GM21786 (cell line): ENCODE measurements at regions not wholly inside any gene's neighbourhood (a gene's known extent, or its start where the extent isn't known, plus 50 kb on each side); places are given as distances from the start of the nearest gene placed in this dataset.

Experiments
- ATAC-seq: cut with Tn5 transposase; IDR thresholded peaks from one replicate; pipeline ENCODE4 v1.9.1; 2021; ENCODE audit not compliant: unreplicated experiment

DNA sequence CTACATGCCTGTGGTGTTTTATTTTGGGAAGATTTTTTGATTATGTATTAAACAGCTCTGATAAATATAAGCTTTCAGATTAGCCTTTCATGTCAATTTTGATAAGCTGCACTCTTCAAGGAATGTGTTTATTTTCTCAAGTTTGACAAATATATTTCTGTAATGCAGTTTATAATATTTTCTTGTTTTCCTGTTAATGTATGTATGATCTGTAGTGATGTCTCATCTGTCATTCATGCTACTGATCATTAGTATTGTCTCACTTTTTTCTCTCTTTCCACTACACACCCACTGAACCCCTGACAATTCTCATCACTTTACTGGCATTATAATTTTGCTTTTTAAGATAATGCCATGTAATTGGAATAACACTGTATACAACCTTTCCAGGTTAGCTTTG lies 100.9 kb downstream of the TMEM18 start:
- ATAC-seq = no peak

DNA sequence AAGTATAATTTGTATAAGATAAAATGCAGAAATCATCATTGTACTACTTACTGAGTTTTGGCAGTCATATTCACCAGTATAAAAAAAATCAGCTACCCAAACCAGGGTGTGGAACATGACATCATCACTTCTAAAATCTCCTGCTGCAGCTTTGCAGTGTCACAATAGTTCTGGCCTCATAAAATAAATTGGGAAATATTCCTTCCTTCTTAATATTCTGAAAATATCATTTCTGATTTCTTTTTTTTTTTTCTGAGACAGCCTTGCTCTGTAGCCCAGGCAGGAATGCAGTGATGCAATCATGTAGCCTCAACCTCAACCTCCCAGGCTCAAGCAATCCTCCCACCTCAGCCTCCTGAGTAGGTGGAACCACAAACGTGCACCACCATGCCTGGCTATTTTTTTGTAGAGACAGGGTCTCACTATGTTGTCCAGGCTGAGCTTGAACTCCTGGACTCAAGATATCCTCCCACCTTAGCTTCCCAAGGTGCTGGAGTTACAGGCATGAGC lies 101.4 kb downstream of the TMEM18 start:
- ATAC-seq = no peak

DNA sequence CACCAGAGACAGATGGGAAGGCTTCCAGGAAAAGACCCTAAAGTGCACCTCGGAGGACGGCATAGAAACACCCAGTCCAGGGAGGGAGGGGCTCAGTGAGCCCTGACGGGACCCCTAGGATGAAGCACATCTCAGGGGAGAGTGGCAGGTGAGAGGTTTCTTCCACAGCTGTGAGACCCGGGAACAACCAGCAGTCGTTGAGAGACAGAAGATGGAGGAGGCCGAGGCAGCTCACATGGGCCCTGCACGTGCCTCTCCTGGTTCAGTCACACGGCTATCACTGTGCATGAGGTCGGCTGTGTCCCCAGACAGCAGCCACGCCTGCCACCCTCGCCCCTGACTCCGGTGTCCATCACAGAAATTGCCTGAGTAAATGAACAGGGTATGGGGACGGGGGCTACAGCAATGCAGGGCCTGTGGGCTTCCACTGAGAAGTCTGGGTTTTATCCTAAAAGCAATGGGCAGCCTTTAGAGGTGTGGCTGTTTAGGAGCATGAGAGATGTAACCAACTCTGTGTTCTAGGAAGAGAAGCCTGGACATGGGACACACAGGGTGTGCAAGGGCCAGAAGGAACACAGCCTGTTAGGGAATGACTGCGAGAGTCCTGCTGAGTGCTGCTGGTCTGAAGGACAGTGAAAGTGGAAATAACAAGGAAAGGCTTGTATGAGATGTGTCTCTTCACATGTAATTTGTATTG lies 102.0 kb downstream of the TMEM18 start:
- ATAC-seq = no peak

DNA sequence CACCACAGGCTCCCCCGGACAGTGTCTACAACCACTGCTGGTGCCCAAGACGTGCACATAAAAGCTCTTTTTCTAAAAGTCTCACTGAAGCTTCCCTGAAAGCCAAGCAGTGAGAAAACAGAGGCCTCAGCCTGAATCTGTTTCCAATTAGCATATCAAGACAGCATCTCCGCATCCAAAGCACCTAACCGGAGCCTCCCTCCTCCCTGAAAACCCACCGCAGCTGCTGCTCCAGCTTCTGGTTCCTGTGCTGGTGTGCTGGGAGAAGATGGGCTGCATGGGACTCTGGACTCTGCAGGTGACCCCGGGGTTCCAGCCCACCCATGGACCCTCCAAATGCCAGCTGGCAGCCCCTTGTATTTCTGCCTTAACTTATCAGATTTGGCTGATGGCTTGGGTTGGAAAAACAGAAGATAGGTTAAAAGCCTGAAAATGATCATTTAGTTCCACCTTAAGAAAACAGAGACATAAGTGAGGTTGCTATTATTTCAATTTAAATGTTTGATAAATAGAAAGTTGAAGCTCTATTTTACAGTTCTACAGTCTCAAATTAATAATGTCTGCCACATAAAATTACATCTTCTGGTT lies 103.3 kb downstream of the TMEM18 start:
- no peak for ATAC-seq

DNA sequence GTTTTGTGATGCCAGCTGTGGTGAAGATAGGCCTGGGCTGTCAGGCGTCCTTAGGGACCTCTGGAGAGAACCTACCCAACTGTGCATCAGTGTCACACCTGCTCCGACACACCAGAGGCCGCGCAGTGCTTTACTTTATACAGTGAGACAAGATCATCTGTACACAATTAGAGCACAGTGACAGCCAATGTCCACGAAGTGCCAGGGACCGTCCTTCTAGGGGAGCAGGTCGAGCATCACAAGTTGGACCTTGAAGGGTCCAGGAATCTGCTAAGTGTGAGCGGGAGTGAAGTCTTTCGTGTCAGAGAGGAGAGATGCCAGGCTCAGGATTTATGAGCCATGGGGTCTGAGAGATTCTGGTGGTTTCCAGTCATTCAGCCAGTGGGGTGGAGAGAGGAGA lies 104.2 kb downstream of the TMEM18 start:
- no peak for ATAC-seq

DNA sequence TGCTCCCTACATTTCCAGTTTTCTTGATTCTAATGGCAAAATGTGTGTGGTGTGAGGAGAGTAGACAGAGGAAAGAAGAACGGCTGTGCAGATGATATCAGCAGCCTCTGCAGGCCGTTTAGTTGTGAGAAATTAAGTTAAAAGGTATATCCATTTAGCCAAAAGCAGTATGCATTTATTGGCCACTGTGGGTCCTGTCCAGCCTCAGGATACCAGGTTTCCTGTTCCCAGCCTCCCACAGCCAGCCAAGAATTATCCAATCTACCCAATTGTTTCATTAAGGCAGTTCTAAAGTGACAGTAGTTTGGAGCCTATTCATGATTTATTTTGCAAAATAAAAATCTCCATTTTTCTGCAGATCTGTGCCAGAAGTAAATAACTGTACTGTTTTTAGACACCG lies 107.5 kb downstream of the TMEM18 start:
- no peak for ATAC-seq

DNA sequence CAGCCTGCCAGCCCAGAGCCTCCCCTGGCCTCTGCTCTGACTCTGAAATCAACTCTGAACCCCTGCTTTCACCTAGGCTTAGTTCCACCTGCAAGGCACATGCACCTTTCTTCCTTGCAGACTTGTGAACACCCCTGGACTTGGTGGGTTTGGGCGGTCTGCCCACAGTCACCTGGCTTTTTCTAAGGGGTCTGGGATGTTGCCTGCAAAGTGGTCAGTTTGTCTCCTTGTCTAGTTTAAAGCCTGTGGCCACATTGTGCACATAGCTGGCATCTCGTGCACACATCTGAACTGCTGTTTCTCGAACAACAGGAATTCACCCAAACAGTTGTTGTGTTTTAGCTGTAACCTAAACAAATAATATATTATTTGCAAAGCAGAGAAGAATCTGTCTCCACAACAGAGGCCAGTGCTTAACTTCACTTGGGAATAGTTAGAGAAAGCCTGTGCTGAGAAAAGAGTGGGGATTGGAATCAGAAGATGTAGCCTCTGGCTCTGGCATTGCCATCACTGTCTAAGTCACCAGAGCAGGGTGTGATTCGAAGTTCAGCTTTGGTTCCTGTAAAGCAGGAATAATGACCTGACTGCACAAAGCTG lies 108.5 kb downstream of the TMEM18 start:
- ATAC-seq = no peak

DNA sequence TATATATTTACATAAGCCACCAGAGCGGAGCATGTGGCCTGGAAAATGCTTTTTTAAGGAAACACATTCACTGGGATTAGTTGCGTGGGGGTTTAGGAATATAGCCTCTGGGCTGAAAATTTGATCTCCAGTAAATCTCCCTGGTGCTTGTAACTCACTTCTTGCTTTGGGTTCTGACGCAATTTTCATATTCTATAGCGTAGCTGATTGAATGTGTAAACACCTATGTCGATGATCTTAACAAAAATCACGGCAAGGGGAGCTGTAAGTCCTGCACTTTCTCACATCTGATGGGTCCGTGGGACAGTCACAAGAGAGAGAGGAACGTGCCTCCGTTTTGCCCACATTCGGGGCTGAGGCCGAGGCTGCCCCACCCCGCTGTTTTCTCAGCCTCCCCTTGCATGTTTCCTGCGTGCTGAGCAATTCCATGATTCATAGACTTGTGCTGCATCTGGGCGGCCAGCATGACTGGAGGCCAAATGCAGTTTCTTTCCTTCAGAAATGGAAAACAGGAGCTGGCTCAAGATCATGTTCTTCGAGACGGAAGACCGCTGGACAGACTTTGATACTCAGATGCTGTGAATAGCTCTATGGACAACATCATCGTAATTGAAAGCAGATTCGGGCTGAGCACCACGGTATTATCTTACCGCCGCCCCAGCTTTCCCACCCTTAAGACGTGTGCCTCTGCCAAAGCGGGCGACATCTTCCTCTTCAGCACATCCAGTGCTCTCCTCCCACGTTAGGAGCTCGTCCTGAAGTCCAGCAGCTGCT lies 109.2 kb downstream of the TMEM18 start:
- ATAC-seq = no peak

DNA sequence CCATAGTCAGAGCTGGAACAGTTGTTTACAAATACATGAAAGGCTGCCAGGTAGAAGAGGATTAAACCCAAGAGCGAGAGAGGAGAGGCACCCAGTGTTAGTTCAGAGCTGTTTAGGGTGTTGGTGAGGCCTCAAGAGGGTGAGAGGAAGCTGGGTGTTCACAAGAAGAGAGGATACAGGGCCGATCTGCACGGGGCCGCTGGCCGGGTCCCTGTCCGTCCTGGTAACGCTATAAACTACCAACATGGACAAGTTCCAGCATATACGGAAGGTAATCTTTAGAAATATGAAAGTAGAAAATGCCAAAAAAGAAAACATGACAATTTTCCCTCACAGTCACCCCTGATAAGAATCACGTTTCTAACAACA lies 109.7 kb downstream of the TMEM18 start:
- no peak for ATAC-seq

DNA sequence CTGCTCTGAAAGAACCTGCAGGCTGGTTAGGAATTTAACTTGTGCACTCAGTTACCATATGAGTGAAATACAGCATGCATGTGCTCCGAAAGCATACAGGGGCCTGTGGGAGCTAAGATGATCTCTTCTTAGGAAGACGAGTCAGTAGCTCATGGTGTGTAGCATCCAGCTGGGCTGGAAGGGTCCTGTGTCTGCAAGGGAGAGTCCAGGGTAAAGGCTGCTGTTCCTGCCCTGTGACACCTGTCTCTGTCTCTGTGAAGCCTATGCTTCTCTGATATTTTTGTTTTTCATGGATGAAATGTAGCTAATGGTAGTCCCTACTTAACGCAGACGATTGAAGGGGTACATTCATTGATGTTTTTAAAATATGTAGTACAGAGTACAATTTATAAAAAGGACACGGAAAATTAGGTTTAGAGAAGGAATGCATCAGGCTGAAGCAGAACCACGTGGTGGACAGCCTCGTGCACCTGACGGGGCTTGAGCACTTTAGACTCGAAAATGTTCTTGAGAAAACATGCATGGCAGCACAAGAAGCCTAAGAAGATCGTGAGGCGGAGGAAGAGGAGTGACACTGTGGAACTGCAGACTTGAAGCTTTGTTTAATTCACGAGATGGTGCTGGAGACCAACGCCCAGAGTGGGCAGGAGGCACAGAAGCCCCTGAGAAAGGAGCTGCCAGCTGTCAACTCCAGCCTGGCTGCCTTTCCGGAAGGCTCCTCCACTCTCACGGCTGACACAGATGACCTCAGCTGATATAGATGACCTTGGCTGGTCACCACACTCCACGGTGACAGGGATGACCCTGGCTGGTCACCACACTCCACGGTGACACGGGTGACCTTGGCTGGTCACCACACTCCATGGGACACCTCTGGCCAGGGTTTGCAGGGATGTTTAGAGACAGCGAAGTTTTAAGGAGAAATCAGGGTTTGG lies 110.6 kb downstream of the TMEM18 start:
- no peak for ATAC-seq

DNA sequence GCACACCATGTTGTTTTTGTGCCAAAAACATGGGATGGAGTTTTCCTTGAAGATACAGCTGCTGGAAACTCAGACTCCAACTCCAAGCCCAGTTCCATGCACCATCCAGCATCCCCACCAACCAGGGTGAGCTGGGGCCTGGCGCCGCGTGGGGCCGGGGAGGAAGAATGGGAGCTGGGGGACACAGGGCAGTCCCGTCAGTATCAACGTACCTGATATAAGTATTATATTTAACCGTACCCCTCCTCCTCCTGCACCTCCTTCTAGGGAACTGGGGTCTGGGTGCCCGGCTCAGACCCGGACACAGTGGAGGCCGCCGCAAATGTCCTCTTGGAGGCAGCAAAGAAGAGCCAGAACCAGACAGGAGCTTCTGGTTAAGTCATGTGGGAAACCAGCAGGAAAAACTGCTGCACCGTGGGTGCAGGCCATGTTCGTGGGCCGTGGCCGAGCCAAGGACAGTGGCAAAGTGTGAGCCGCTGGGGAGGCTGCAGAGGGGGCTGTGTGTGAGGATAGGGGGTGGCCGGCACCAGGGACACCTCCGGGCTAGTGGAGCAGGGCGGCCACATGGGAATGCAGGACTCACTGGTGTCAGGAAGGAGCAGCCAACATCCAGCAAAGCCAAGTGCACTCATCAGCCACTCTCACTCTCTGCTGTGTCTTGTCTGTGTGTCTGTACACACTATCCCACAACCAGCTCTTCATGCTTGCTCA lies 112.6 kb downstream of the TMEM18 start:
- no peak for ATAC-seq

DNA sequence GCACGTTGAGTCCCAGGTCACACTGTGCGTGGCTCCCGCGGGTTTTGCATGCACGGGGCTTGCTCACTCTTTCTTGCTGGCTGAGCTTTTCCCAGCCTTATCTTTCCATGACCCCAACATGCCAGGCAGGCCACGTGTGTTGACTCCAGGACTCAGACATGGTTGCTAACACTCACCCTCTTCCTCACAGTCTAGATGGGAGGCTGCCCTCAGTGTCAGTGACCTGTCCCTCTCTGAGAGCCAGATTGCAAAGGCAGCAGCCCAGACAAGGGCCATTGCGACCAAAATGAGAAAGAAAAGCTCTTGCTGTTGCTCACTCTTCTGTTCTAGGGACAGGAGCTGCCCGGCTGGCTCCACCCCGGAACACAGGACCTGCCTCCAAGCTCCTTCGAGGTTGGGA lies 113.7 kb downstream of the TMEM18 start:
- no peak for ATAC-seq

DNA sequence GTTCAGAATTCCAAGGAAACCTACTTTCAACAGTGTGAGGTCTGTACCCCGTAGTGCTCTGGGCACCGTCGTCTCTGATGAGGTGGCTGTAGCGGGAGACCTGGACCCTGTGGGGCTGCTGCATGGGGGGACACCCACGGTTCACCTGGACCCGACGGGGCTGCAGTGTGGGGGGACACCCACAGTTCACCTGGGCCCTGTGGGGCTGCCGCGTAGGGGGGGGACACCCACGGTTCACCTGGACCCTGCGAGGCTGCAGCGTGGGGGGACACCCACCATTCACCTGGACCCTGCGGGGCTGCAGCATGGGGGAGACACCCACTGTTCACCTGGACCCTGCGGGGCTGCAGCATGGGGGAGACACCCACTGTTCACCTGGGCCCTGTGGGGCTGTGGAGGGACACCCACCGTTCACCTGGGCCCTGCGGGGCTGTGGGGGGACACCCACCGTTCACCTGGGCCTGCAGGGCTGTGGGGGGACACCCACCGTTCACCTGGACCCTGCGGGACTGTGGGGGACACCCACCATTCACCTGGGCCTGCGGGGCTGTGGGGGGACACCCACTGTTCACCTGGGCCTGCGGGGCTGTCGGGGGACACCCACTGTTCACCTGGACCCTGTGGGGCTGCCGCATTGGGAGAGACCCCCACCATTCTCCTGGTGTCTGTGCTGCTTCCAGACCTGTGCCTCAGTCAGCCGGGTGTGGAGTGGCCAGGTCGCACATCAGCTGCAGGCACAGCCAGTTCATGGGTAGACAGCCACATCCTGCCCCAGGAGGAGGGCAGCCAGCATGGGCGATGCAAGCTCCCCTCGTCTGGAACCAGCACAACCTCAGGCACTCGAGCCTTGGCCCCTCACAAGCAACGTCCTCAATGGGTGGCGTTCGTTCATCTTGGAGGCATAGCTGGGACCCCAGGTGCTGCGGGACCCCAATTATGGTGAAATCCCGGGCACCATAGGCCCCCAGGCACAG lies 114.5 kb downstream of the TMEM18 start:
- ATAC-seq = no peak

DNA sequence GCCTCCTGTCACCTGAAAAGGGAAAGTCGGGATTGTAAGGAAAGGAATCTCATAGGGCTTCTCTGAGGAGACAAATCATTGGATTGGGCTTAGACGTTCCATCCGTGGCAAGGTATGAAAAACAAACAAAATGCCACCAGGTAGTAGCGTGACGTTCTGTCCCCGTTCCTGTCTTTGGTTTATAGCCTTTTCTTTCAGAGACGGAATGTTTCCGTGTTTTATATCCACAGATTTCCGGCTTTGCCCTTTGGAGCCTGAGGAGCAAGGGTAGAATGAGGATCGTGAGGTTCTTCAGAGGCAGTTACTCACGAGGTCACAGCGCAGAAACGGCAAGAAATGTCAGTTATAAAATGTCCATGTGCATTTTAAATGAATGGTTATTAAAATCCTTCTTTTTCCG lies 118.3 kb downstream of the TMEM18 start:
- no peak for ATAC-seq

DNA sequence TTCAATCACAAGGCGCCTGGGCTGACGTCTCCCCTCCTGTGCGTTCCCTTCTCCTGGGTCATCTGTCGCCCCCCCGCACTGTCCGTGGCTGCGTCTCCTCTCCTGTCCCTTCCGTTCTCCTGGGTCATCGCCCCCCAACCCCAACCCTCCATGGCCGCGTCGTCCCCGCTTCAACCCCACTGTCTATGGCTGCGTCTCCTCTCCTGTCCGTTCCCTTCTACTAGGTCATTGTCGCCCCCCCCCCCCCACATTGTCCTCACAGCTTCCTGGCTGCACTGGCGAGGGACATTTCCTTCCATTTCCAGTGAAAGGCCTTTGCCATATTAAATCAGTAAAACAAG lies 118.9 kb downstream of the TMEM18 start:
- ATAC-seq = no peak

DNA sequence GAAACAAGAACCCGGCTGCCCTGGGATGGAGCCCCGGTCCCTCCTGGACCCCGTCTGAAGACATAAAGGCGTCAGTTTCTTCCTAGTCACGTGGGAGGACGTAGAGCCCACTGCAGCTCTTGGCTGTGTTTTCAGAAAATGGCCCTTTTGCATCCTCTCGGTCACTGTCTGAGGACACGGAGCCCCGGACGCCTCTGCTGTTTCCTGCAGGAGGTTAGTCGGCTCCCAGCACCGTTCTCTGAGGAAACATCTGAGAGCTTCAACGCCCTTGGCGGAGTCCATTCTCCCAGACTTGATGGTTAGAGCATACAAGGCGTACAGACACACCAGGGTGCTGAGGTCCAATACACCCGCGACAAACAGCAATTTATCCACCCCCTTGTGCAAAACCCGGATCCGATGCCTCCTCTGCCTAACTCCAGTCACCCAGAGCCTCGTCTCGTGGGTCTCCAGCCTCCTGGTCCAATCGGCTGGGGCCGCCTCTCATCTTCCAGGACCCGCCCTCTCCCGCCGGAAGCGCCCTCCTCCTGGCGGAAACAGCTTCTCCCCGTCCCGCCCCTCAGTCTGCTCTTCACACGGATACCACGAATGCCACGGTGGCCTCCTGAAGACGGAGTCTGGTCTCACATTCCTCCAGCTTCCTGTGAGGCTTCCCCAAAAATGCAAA lies 119.4 kb downstream of the TMEM18 start:
- ATAC-seq = no peak

DNA sequence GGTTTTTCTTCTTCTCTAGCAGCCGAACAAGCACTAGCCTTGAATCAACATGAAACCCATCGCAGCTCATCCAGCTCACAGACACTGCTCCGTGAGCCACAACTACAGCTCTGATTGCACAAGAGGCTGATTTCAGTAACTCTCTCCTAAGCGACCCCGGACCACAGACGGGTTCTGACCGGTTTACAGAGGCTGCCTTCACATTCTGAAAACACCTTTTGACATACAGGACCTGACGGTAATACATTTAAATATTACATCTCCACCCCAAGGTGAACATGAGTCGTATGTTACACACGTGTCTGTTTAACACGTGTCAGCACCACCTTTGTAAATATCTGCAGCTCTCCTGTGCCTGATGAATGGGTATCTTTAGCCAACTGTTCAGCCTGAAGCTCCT lies 120.7 kb downstream of the TMEM18 start:
- ATAC-seq = no peak

DNA sequence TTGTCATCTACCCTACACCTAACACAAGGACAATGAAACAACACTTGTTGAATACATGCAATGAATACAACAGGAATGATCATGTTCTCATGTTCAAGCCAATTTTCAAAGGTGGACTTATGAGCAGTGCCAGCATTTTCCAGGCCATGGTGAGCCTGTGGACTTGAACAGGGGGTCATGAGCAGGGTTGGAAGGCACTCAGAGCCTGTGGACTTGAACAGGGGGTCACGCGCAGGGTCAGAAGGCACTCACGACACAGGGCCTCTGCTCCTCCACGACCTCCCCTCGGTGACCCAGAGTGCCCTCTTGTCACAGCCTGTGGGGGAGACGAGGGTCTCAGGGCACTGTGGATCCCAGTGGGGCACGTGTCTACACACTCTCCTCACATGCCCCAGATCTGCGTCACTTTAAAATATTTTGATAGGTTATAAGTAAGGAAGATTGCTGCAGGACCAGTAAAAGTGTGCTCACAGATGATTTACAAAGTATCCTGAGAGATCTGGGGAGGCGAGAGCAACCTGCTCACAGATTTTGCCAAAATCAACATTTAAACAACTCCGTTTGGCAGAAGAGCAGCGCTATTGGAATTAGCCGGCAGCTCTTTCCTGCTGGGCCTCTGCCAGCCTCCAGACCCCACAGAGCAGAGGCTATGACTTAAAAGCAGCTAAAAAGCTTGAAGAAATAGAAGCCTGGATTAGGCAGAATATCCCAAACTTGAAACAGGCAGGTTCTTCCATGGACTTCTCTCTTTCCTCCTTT lies 121.9 kb downstream of the TMEM18 start:
- no peak for ATAC-seq
